WI38 (cell line): ENCODE measurements at regions not wholly inside any gene's neighbourhood (a gene's known extent, or its start where the extent isn't known, plus 50 kb on each side); places are given as distances from the start of the nearest gene placed in this dataset.

ENCODE experiments used
- H3K4me3 ChIP-seq: 2 replicates; pipeline ENCODE4 v1.5.1; 2011; ENCODE audit warnings: low read depth, mild to moderate bottlenecking, control low read depth, low read length
- CTCF ChIP-seq: IDR thresholded peaks from 2 replicates; pipeline ENCODE4 v1.5.1; 2012; ENCODE audit warnings: low read depth, mild to moderate bottlenecking, control low read depth, low read length

GRCh38 chr4:20037745-20038144, 214.0 kb upstream of the SLIT2 start:
- TF ChIP-seq CTCF, result no peak
- 0 out of 2 replicates have a peak overlapping the region, but pooled peaks have one; percentile 18 for H3K4me3 ChIP-seq

- H3K4me3 ChIP-seq, result no peak overlapping the region
- TF ChIP-seq CTCF, result no peak
Observed at GRCh38 chr4:20030108-20030507, 221.6 kb upstream of the SLIT2 start.

- TF ChIP-seq CTCF, result no peak
- H3K4me3 ChIP-seq, result no peak overlapping the region
Observed at GRCh38 chr4:20028645-20029044, 223.1 kb upstream of the SLIT2 start.

GRCh38 chr4:20026456-20026855, 225.2 kb upstream of the SLIT2 start:
- no peak for TF ChIP-seq CTCF
- no peak overlapping the region for H3K4me3 ChIP-seq

GRCh38 chr4:20022471-20022870, 229.2 kb upstream of the SLIT2 start:
- TF ChIP-seq CTCF, result no peak

GRCh38 chr4:20020056-20020455, 231.6 kb upstream of the SLIT2 start:
- H3K4me3 ChIP-seq, result no peak overlapping the region
- TF ChIP-seq CTCF, result no peak

More at GRCh38 chr4:20022471-20022870, 229.2 kb upstream of the SLIT2 start:
- no peak overlapping the region for H3K4me3 ChIP-seq

- TF ChIP-seq CTCF, result no peak
- no peak overlapping the region for H3K4me3 ChIP-seq
Observed at GRCh38 chr4:20019310-20020015, 232.2 kb upstream of the SLIT2 start.
